ENCODE measurements at regions not wholly inside any gene's neighbourhood (a gene's known extent, or its start where the extent isn't known, plus 50 kb on each side); places are given as distances from the start of the nearest gene placed in this dataset.

GRCh38 chr6:67680297-67680932, 954.7 kb upstream of the ADGRB3 start:
- TF ChIP-seq POLR2A (IDR thresholded peaks at IDR 0.05) (no peak), POLR2AphosphoS5 (IDR thresholded peaks at IDR 0.05; ENCODE audit: insufficient read depth in 1 of 2, low read depth in 1 of 2) (no peak)
- TF ChIP-seq, protein P1, sequence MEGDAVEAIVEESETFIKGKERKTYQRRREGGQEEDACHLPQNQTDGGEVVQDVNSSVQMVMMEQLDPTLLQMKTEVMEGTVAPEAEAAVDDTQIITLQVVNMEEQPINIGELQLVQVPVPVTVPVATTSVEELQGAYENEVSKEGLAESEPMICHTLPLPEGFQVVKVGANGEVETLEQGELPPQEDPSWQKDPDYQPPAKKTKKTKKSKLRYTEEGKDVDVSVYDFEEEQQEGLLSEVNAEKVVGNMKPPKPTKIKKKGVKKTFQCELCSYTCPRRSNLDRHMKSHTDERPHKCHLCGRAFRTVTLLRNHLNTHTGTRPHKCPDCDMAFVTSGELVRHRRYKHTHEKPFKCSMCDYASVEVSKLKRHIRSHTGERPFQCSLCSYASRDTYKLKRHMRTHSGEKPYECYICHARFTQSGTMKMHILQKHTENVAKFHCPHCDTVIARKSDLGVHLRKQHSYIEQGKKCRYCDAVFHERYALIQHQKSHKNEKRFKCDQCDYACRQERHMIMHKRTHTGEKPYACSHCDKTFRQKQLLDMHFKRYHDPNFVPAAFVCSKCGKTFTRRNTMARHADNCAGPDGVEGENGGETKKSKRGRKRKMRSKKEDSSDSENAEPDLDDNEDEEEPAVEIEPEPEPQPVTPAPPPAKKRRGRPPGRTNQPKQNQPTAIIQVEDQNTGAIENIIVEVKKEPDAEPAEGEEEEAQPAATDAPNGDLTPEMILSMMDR (IDR thresholded peaks at IDR 0.05) = no peak
- no peak overlapping the region for H3K4me3 ChIP-seq
- no peaks in the 10 kb centered on the region for H3K9me3 ChIP-seq
- no peaks in the 10 kb centered on the region for H3K27me3 ChIP-seq
- intact Hi-C loops (cut with DNase I) = no loop called here
- DNase-seq (ENCODE audit: extremely low spot score in 2 of 2) = no peak
- H3K36me3 ChIP-seq = no peaks in the 10 kb centered on the region
- H3K27ac ChIP-seq = no peak overlapping the region
- H3K4me1 ChIP-seq = no peaks in the 10 kb centered on the region

DNA sequence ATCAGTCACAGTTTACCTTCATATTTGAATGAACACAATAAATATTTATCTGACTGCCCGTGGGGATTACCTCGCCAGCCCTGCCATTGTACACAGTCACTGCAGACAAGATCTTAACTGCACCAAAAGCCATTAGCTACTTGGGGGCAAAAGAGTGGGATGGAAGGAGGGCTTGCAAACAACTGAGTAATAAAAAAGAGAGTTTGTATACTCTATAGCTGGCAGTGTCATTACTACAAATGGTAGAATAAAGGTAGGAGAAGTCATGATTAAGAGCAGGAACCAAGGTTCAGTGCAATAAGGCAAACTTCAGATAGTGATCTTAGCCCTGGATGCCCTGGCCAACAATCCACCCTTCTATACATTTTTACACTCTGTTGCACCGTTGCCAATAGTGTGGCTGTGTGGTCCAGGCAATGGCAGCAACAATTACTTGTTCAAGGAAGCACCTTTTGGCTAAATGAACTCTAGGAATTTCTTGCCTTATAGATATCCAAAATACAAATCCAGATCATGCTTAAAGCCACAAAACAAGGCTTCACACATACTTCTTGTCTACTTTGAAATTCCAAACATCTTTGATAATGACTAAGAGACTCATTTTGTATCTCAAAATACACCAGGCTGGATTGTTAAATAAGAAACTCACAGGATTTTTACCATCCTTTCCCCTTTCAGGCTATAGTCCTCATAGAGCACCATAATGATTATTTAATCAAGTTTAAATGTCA, 955.4 kb upstream of the ADGRB3 start:
- Histone ChIP-seq H3K4me3 (no peak overlapping the region), H3K4me1 (no peaks in the 10 kb centered on the region), H3K27ac (no peak overlapping the region), H3K36me3 (no peaks in the 10 kb centered on the region), H3K27me3 (no peaks in the 10 kb centered on the region), H3K9me3 (no peaks in the 10 kb centered on the region)
- TF ChIP-seq POLR2AphosphoS5 (IDR thresholded peaks at IDR 0.05; ENCODE audit: insufficient read depth in 1 of 2, low read depth in 1 of 2) = no peak
- TF ChIP-seq POLR2A (IDR thresholded peaks at IDR 0.05) = no peak
- TF ChIP-seq, protein P1 (IDR thresholded peaks at IDR 0.05) = no peak
- DNase-seq (ENCODE audit: extremely low spot score in 2 of 2) = no peak
- intact Hi-C loops (cut with DNase I) = no loop called here

- no peaks in the 10 kb centered on the region for H3K36me3 ChIP-seq
- intact Hi-C loops (cut with DNase I) = no loop called here
- H3K4me1 ChIP-seq = no peaks in the 10 kb centered on the region
- no peak for TF ChIP-seq POLR2A (IDR thresholded peaks at IDR 0.05)
- no peak for TF ChIP-seq POLR2AphosphoS5 (IDR thresholded peaks at IDR 0.05; ENCODE audit: insufficient read depth in 1 of 2, low read depth in 1 of 2)
- TF ChIP-seq, protein P1 (IDR thresholded peaks at IDR 0.05) = no peak
- no peak for DNase-seq (ENCODE audit: extremely low spot score in 2 of 2)
- no peak overlapping the region for H3K4me3 ChIP-seq
- H3K27ac ChIP-seq = no peak overlapping the region
- no peaks in the 10 kb centered on the region for H3K27me3 ChIP-seq
- no peaks in the 10 kb centered on the region for H3K9me3 ChIP-seq
These were observed 958.2 kb upstream of the ADGRB3 start for GRCh38 chr6:67676892-67677291.

GRCh38 chr6:67667637-67668422, 967.3 kb upstream of the ADGRB3 start:
- Histone ChIP-seq H3K4me1 (no peaks in the 10 kb centered on the region), H3K36me3 (no peaks in the 10 kb centered on the region), H3K27me3 (no peaks in the 10 kb centered on the region), H3K27ac (no peak overlapping the region), H3K4me3 (no peak overlapping the region), H3K9me3 (no peaks in the 10 kb centered on the region)
- DNase-seq (ENCODE audit: extremely low spot score in 2 of 2) = no peak
- no peak for TF ChIP-seq POLR2A (IDR thresholded peaks at IDR 0.05)
- intact Hi-C loops (cut with DNase I) = no loop called here

DNA sequence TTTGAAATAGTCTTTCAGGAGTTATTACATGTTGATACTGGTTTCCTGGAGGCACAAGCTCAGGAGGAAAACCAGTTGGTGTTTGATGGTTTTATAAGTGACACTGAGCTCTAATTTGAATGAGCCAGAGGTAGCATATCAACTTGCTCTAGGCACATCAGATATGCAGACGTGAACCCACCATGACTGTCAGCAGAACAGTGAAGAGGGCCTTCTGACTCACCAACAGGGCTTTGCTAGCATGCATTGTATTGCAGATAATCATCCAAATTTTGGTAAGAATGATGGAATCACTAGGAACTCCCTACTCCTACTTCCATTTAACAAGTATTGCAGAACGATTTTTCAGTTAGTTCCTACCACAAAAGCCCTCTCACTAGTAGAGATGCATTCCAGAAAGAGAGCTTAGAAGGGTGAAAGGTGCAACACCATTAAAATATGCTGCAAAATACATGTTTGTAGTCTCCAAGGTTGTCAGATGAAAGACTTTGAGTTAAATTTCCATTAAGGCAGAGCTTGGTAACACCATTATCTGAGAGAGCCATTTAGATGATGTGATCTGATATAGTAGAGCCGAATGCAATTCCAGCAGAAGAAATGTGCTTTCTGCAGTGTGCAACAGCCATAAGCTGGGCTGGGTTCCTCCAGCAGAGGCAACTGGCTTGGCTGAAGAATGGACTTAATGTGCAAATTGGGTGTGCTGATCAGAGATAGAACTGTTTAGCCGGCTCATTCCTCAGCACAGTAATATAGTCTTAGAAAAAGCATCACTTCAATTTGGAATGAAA, 968.7 kb upstream of the ADGRB3 start:
- Histone ChIP-seq H3K27ac (no peak overlapping the region), H3K4me1 (no peaks in the 10 kb centered on the region), H3K4me3 (no peak overlapping the region), H3K36me3 (no peaks in the 10 kb centered on the region), H3K27me3 (no peaks in the 10 kb centered on the region), H3K9me3 (no peaks in the 10 kb centered on the region)
- DNase-seq (ENCODE audit: extremely low spot score in 2 of 2) = no peak
- intact Hi-C loops (cut with DNase I) = no loop called here
- TF ChIP-seq POLR2AphosphoS5 (IDR thresholded peaks at IDR 0.05; ENCODE audit: insufficient read depth in 1 of 2, low read depth in 1 of 2) (no peak), POLR2A (IDR thresholded peaks at IDR 0.05) (no peak)
- TF ChIP-seq, protein P1 (IDR thresholded peaks at IDR 0.05) = no peak

All from vagina (tissue), 2 donors.